ENCODE measurements at regions not wholly inside any gene's neighbourhood (a gene's known extent, or its start where the extent isn't known, plus 50 kb on each side); places are given as distances from the start of the nearest gene placed in this dataset.
A peak's percentile ranks its signal among the peaks of the same experiment; 100 is the strongest.

GRCh38 chr13:65990684-65991083 lies 1239.5 kb downstream of the PCDH9 start:
- Histone ChIP-seq H2AFZ (ENCODE audit: low read depth, low read length, severe bottlenecking) (peak overlapping the region; percentile 51), H3K9me3 (ENCODE audit: insufficient read depth, low read length) (no peaks in the 10 kb centered on the region), H3K4me3 (ENCODE audit: insufficient read depth, low read length, poor library complexity, severe bottlenecking) (no peak overlapping the region), H3K27ac (ENCODE audit: low read depth, low read length) (no peak overlapping the region), H3K79me2 (ENCODE audit: insufficient read depth, low read length) (no peaks in the 10 kb centered on the region), H4K20me1 (ENCODE audit: low read depth, low read length) (no peaks in the 10 kb centered on the region), H3K36me3 (ENCODE audit: low read length) (no peaks in the 10 kb centered on the region), H3K4me2 (ENCODE audit: low read depth, low read length, poor library complexity, severe bottlenecking) (no peak overlapping the region), H3K9me2 (replicated peaks; ENCODE audit: insufficient read depth, low read length) (no peaks in the 10 kb centered on the region), H3K9ac (ENCODE audit: low read length) (no peak overlapping the region), H3K27me3 (ENCODE audit: low read length) (no peaks in the 10 kb centered on the region), H3F3A (ENCODE audit: insufficient read depth) (no peaks in the 10 kb centered on the region)
- TF ChIP-seq, protein P1, sequence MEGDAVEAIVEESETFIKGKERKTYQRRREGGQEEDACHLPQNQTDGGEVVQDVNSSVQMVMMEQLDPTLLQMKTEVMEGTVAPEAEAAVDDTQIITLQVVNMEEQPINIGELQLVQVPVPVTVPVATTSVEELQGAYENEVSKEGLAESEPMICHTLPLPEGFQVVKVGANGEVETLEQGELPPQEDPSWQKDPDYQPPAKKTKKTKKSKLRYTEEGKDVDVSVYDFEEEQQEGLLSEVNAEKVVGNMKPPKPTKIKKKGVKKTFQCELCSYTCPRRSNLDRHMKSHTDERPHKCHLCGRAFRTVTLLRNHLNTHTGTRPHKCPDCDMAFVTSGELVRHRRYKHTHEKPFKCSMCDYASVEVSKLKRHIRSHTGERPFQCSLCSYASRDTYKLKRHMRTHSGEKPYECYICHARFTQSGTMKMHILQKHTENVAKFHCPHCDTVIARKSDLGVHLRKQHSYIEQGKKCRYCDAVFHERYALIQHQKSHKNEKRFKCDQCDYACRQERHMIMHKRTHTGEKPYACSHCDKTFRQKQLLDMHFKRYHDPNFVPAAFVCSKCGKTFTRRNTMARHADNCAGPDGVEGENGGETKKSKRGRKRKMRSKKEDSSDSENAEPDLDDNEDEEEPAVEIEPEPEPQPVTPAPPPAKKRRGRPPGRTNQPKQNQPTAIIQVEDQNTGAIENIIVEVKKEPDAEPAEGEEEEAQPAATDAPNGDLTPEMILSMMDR (IDR thresholded peaks at IDR 0.05; ENCODE audit: insufficient read depth, low read length, poor library complexity, severe bottlenecking) = no peak
- no peak for TF ChIP-seq EZH2phosphoT487 (conservative IDR thresholded peaks at IDR 0.05; ENCODE audit: low read length)

- no peak for TF ChIP-seq EZH2phosphoT487 (conservative IDR thresholded peaks at IDR 0.05; ENCODE audit: low read length)
- TF ChIP-seq, protein P1 (IDR thresholded peaks at IDR 0.05; ENCODE audit: insufficient read depth, low read length, poor library complexity, severe bottlenecking) = no peak
- no peaks in the 10 kb centered on the region for H3K36me3 ChIP-seq (ENCODE audit: low read length)
- no peak overlapping the region for H3K4me3 ChIP-seq (ENCODE audit: insufficient read depth, low read length, poor library complexity, severe bottlenecking)
- no peak overlapping the region for H3K27ac ChIP-seq (ENCODE audit: low read depth, low read length)
- no peak overlapping the region for H3K4me2 ChIP-seq (ENCODE audit: low read depth, low read length, poor library complexity, severe bottlenecking)
- no peak overlapping the region for H3K9ac ChIP-seq (ENCODE audit: low read length)
- H3K27me3 ChIP-seq (ENCODE audit: low read length) = no peaks in the 10 kb centered on the region
- no peaks in the 10 kb centered on the region; the same call in 1 of the 2 replicates for H3F3A ChIP-seq (ENCODE audit: insufficient read depth)
- no peaks in the 10 kb centered on the region for H3K9me3 ChIP-seq (ENCODE audit: insufficient read depth, low read length)
- H2AFZ ChIP-seq (ENCODE audit: low read depth, low read length, severe bottlenecking) = peak overlapping the region; percentile 59
- H4K20me1 ChIP-seq (ENCODE audit: low read depth, low read length) = no peaks in the 10 kb centered on the region
- H3K79me2 ChIP-seq (ENCODE audit: insufficient read depth, low read length) = no peaks in the 10 kb centered on the region
- H3K9me2 ChIP-seq (replicated peaks; ENCODE audit: insufficient read depth, low read length) = no peaks in the 10 kb centered on the region
These were observed 1244.5 kb downstream of the PCDH9 start for GRCh38 chr13:65985612-65986011.

- H4K20me1 ChIP-seq (ENCODE audit: low read depth, low read length) = no peaks in the 10 kb centered on the region
These were observed 1252.6 kb downstream of the PCDH9 start for GRCh38 chr13:65977525-65977924.

More at GRCh38 chr13:65977525-65977924, 1252.6 kb downstream of the PCDH9 start:
- Histone ChIP-seq H3F3A (ENCODE audit: insufficient read depth) (no peaks in the 10 kb centered on the region), H3K9ac (ENCODE audit: low read length) (no peak overlapping the region), H3K4me3 (ENCODE audit: insufficient read depth, low read length, poor library complexity, severe bottlenecking) (no peak overlapping the region), H3K79me2 (ENCODE audit: insufficient read depth, low read length) (no peaks in the 10 kb centered on the region), H2AFZ (ENCODE audit: low read depth, low read length, severe bottlenecking) (no peak overlapping the region), H3K4me2 (ENCODE audit: low read depth, low read length, poor library complexity, severe bottlenecking) (no peak overlapping the region), H3K9me2 (replicated peaks; ENCODE audit: insufficient read depth, low read length) (no peaks in the 10 kb centered on the region), H3K27me3 (ENCODE audit: low read length) (no peaks in the 10 kb centered on the region), H3K27ac (ENCODE audit: low read depth, low read length) (no peak overlapping the region), H3K9me3 (ENCODE audit: insufficient read depth, low read length) (peaks cover 15% of the 10 kb centered on the region; the same call in 1 of the 2 replicates), H3K36me3 (ENCODE audit: low read length) (no peaks in the 10 kb centered on the region)
- TF ChIP-seq, protein P1 (IDR thresholded peaks at IDR 0.05; ENCODE audit: insufficient read depth, low read length, poor library complexity, severe bottlenecking) = no peak
- TF ChIP-seq EZH2phosphoT487 (conservative IDR thresholded peaks at IDR 0.05; ENCODE audit: low read length) = no peak

Data from SU-DHL-6 (cell line).